Islet of Langerhans (tissue), 1 donor: ENCODE measurements at regions not wholly inside any gene's neighbourhood (a gene's known extent, or its start where the extent isn't known, plus 50 kb on each side); places are given as distances from the start of the nearest gene placed in this dataset.

Experiments used
- FAIRE-seq: peaks from one replicate; lab custom pipeline; 2011; peaks lifted over from hg19 to GRCh38; lab: Jason Lieb, UNC

DNA sequence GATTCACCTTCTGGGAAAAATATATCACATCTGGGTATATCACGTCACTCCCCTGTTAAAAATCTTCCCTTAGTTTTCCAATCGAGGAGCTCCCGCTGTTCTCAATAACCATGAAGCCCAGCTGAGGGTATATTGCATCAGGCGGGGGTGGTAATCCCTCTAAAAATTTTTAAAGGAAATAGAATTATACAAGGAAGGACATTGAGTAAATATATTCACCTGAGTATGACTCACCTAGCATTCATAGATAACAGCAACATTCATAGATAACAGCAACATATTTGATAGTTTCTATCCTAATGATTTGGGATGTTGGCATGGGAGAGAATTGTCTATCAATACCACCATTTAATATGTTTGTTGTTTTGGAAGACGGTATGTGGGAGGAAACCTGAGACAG is 473.6 kb downstream of the RMST start:
- no peak for FAIRE-seq

DNA sequence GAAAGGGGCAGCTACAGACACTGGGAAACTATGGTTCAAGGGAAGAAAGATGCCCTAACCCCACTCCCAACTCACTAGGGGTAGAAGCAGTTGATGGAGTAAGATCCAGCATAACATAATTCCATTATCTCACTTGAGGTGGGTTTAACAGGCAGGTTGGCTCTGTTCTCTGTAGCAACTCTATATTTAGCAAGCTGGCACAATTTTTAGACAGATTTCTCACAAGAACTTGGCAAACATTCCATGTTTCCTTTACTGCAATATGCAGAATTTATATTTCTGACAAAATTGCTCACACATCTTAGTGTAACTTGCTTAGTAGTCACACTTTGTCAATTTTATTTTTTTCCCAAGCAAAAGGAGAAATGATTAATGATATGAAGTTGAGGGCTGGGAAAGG is 475.4 kb downstream of the RMST start:
- FAIRE-seq: no peak

DNA sequence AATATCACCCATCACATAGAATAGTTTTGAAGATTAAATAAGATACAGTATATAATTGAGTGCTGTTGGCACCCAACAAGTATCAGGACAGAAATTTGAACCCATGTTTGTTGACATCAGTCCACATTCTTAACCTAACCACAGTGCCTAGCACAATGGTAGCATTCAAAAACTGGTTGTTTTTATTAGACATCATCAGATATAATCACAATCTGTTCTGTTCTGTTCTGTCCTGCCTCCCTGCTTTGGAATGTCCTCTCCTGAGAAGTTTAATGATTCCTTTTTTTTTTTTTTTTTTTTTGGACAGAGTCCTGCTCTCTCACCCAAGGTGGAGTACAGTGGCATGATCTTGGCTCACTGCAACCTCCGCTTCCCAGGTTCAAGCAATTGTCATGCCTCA is 476.6 kb downstream of the RMST start:
- no peak for FAIRE-seq

DNA sequence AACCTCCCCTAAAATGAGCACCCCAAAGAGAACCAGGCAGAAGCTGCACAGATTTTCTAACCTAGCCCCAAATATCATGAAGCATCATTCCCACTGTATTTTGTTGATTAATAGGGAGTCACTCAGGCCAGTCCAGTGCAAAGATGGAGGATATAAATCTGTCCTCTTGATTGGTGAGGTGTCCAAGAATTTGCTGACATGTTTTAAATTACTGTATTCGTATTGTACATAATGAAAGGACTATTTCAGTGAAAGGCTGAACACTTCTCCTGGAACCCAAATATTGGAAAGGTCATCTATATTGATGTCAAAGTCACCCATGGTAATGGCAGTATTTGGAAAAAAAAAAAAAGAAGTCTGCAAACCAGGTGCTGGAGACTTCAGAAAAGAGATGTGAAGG is 477.5 kb downstream of the RMST start:
- FAIRE-seq: no peak

DNA sequence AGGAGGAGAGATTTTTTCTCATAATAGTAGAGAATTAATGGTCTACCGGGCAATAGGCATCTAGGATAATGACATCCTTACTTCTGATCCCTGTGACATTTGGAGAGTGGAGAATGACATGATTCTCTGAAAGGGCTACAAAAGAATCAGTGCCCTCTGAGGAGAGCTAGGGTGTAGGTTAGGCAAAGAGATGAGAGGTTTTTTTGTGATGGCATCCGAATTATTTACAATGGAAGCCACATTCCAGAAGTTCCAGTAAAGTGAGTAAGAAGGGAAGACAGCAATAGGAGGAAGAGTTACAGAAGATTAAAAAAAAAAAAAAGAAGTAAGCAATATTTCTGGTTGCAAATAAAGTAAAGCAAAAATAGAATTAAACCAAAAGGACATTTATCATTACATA is 478.0 kb downstream of the RMST start:
- FAIRE-seq: no peak

DNA sequence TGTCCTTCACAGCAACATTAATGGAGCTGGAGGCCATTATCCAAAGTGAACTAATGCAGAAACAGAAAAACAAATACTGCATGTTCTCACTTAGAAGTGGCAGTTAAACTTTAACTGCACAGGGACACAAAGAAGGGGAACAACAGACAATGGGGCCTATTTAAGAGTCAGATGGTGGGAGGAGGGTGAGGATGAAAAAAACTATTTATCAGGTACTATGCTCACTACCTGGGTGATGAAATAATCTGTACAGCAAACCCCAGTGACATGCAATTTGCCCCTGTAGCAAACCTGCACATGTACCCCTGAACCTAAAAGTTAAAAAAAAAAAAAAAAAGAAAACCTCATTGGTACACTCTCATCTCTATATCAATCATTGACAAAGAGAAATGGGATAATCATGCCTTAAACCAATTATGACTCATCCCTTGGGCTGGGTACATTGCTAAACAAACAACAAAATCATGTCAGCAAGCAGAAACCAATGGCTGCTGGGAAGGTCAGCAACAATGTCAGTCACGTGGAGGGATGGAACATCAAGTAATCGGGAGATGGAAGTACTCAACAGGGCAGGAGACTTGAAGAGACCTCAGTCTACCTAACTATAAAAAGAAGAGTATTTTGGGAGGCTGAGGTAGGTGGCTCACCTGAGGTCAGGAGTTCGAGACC is 479.2 kb downstream of the RMST start:
- no peak for FAIRE-seq

DNA sequence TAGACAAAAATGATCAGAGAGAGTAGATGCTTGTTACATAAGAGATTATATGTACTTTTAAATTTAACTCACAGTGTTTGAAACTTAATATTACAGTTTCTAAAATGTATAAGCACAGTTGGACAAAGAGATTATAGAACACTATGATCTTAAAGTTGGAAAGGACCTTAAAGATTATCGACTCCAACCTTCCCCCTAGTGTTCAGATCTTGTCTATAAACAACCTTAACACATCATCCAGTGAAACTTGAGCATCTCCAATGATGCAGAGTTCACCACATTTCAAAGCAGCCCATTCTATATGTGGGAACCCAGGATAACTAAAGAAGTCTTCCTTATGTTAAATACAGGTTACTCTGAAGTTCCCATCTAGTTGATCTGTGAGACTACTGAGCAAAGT is 480.8 kb downstream of the RMST start:
- no peak for FAIRE-seq

DNA sequence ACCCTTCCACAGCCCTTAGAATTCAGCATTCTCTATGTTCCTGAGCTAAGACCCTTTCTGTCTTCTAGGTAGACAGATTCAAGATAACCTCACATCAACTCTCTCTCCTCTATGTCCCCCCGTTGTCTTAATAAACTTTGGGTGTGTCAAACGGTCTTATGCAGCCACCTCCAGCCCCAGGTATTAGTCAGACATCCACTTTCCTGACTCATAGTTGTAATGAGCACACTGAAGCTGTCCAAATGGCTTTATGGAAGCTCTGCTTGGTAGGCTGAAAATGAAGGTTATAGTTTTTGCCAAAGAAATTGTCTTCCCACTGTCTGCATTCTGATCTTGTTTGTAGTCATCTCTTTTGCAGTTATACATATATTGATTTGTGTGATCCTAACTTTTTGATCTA is 482.0 kb downstream of the RMST start:
- no peak for FAIRE-seq

DNA sequence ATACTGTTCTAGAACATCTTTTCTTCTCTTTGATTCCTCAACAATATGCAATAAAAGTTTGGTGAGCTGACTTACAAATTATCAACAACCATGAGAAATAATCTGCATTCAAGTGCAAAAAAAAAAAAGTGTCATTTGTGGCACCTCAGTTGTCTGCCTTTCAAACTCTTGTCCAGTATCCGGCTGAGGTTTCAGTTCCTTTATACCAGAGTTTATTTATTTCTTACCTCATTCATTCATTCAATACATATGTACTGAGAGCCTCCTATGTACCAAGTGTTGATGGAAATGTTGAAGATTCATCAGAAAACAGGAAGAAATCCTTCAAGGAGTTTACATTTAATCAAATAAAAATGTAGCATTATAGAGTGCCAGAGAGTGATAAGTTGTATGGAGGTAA is 484.1 kb downstream of the RMST start:
- FAIRE-seq: no peak

DNA sequence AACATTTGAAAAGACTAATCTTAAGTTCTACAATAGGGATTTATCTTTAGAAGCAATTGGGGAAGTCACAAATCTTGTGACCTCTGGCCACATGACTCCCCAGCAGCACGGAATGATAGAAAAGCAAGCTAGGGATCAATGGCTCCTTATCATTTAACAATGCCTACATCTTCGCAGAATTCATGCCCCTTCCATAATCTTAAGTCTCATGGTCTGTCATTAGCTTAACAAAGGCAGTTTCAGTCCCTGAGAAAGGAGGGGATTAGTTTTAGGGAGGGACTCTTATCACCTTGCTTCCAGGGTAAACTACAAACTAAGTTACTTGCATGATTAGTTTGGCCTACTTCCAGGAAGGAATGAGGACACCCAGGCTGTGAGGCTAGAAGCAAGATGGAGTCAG is 486.0 kb downstream of the RMST start:
- no peak for FAIRE-seq

DNA sequence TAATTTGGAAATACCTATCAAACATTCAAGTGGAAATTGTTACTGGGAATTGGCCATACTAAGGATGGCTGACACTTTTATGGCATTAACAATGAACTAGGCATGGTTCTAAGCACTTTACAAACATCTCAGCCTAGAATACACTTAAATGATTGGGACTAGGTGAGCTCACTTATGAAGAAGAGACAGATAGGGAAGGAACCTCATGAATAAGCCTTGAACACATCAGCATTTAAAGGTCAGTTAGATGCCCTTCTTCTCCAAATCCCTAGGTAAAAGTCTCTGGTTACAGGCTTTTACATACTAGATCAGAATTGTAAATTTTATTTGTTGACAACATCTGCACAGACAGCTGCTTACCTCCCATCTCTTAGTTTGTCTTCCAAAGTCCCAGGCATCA is 488.6 kb downstream of the RMST start:
- FAIRE-seq: no peak

DNA sequence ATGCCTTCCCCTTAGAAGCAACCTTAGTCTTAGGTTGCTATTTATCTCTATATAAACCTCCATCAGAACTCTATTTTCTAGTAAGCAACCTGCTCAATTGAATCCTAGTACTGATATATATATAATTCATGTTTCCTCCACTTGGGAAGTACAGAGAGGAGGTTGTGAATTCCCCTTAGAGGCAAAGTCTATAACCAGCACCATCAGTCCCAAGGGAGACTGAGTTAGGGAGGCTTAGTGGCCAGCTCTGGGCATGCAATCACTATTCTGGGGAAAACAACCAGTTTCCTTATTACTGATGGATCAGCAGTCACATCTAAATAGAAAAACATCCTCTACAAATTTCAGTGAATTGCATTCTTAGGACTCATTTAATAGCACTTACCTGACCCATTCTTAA is 489.1 kb downstream of the RMST start:
- FAIRE-seq: no peak

DNA sequence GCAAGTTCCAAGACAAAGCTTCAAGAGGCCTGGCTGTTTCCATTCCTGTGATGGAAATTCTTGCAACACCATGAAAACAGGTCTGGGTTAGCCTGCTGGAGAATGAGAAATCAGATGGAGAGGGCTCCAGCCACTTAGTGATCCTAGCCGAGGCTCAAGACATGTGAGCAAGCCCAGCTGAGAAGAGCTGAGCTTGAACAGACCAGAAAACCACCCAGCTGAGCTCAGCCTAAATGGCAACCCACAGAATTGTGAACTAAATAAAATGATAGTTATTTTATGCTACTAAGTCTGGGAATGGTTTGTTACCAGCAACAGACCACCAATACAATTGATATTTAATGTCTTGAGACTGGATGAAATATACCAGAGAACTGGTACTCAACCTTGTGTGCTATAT is 494.5 kb downstream of the RMST start:
- FAIRE-seq: no peak

DNA sequence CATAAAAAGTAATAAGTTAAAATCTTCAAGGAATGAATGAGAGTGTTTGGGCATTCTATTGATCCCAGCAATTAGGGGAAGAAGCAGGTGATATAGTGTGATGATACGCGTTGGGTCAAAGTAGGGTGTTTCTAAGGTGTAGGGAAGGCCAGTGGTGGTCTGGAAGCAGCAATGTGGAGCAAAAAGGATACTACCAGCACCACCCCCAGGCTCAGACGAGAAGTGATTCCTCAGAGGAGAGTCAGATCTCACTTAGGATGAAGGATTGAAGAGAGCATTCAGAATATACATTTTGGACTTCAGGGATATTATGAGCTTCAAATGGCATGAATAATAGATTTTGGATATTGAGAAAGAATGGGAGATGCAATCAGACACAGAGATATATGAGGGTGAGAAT is 497.6 kb downstream of the RMST start:
- FAIRE-seq: no peak

DNA sequence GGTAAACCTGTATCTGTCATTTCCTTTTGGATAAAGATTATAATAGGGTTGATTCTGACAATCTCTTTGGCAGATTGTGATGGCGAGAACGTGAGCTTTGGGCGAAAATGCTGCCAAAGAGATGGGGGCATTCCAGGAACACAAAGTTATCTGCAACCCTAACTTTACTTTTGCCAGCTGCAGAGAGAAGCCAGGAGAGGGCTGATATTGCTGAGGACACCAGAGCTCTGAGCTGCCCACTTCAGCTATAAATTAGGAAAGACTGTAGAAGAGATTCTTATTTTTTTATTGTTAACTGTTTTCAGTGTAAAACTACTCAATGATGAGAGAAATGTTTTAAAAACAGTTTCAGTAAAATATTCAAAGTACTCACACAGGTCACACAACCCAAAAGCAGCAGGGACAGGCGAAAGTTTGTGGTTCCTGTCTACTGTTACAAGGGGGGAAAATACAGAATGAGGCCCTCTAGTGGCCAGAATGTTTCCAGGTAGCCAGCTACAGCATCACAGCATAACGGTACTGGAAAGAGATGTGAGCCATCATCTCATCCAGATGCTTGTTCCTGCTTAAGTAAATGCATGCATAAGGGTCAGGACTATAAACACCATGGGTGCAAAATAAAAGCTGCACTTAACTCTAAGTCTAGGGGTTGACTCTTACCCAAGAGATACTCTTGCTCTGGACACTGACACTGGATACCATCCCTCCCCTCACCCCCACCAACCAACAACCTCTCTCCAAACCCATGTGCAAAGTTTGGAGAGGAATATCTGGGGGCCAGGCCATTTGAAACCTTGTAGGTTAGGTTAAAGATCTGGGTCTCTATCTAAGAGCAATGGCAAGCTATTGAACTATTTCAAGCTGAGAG is 498.4 kb downstream of the RMST start:
- peak; percentile 81 for FAIRE-seq

DNA sequence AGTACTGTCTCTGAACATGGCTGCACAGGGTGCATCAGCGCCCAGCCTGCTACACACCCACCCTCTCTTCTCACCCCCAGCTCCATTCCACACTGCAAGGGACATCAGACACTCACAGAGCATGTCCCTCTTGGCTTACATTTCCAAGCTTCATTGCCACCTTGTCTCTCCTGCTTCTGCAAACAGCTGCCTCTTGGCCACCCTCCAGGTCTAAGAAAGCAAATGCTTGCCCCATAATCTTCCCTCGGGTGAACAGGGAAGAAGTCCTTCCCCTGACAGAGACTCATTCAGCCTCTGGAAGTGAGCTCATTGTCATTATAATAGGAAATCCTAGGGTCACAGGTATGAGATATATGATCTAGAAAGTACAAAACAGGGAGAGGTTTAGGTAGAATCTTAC is 505.2 kb downstream of the RMST start:
- no peak for FAIRE-seq

DNA sequence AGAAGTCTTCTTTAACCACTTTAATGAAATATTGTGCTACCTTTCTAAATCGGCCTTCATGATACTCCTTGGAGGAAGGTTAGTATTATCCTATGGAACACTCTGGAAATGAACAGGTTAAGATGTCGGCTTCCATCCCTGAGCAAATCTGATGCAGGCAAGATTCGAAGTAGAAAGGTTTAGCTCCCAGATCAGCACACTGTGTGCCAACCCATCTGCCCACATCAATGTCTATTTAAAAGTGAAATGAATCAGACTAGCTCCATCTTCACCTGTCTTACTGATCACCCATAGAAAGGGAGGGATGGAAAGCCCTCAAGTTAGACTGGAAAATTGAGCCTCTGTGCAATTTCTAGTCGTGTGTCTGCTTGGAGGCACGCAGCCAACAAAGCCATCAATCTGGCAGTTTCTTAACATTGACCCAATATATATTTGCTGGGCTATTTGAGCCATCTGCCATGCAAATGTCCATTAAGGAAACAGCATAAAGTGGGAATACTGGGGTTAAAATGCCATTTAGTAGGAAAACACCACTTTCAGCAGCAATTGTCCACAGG is 506.1 kb downstream of the RMST start:
- peak; percentile 92 for FAIRE-seq

DNA sequence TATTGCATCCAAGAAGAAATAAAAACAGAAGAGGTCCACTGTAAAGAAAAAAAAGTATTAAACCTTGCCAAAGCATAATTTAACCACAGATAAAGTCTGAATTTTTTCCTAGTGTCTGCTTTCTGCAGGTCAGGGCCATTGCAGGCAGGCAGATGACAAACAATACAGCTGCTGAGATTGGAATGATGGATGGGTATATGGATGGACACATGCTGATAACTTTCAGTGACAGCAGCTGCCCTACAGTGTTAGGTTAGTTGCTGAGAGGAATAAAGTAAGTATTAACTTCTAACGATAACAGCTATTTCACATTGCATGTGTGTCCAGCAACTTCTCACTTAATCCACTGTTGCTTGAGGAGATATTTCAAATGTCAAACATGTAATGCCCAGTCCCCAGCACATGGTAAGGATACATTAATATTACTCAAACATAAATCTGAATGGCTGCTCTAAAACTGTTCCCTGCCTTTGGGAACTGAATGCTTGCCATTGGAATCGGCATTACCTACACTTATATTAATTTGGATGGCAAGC is 515.3 kb downstream of the RMST start:
- no peak for FAIRE-seq

DNA sequence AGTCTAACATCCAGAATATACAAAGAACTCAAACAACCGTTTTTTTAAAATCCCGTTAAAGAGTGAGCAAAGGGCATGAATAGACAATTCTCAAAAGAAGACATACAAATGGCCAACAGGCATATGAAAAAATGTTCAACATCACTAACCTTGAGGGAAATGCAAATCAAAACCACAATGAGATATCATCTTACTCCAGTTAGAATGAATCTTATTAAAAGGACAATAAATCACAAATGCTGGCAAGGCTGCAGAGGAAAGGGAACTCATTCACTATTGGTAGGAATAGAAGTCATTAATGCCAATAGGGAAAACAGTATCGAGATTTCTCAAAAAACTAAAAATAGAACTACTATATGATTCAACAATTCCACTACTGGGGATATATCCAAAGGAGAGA is 520.1 kb downstream of the RMST start:
- FAIRE-seq: no peak

DNA sequence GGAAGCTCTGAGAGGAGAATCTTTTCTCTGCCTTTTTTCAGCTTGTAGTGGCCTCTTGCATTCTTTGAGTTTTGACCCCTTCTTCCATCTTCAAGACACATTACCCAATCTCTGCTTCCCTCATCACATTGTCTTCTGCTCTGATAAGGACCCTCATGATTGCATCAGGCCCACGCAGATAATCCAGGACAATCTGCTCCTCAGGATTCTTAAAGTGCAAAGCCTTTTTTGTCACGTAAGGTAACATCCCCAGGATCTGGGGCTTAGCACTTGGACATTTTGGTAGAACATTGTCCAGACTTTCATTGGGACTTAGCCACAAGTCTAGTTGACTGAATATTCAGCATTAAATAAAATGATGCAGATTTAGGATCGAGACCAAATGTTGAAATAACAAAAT is 521.2 kb downstream of the RMST start:
- FAIRE-seq: no peak

DNA sequence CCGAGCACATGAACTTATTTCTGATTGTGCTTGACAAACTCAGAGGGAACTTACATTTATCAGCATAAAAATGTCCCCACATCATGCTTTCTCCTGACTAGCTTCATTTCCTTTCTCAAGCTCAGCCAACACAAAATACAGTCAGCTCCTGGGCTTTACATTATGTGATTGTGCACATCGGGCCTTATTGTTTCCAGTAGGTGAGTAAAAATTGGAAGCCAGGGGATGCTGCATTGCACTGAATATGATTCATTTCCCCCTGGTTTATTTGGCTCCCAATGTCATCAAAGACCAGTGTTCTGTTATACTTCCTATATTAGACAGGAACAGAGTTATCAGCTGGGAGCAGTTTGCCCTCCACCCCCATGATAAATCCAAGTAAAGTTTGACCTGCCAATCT is 521.8 kb downstream of the RMST start:
- FAIRE-seq: no peak

DNA sequence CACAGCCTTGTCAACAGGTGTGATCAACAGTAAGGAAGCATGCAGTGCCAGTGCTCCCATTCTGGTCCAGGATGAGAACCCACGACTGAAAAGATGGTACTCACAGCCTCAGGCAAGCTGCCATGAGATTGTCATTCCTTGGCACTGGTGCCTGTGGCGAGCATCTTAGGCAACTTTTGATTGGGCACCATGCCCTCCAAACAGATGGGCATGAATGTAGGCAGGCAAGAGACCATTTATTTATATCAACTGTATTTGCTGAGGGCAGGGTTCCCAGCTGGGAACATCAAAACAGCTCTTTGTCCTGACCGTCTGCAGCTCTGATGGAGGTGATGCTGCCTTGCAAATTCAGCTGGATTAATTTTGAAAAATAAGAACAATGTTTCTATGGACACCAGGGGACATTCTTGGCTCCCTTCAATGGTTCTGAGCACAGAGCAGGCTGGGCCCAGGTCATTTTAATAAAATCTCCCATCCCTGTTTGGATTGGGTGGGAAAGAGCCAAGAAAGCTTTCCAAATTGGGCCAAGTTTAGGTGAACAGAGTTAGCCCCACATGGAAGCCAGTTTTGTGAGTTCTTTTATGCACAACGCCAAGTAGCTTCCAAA is 522.5 kb downstream of the RMST start:
- FAIRE-seq: no peak

DNA sequence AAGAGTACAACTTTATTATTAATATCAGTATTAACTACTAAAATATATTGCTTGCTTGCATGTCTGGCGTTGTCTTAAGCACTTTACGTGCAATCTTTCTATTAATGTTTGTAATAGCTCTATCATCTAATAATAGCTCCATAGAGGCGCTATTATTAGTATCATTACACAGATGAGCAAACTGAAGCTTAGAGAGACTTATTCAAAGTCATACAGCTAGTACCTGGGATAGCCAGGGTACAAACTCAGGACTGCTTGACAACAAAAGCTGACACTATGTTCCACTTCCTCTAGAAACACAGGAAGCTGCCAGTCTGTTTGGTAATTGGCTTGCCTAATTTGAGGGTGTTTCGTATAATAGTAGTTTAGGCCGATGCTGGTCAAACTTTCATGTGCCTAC is 523.2 kb downstream of the RMST start:
- no peak for FAIRE-seq
